ENCODE measurements at regions not wholly inside any gene's neighbourhood (a gene's known extent, or its start where the extent isn't known, plus 50 kb on each side); places are given as distances from the start of the nearest gene placed in this dataset.
"Not testable (repeated sequence)": the region's sequence is repeated elsewhere in the genome, so short reads cannot be mapped to it uniquely, and the experiment has no call there.

DNA sequence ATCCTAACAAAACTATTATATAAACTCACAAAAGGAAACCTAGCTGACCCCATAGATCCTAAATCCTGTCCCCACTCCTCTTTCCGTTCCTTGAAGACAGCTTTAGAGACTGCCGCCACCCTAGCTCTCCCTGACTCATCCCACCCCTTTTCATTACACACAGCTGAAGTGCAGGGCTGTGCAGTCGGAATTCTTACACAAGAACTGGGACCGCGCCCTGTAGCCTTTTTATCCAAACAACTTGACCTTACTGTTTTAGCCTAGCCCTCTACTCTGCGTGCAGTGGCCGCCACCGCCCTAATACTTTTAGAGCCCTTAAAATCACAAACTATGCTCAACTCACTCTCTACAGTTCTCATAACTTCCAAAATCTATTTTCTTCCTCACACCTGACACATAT, 264.0 kb downstream of the SMARCA2 start:
- in situ Hi-C loops (cut with MboI) (loop anchor here (10.0 kb wide), 1 partner anchor 1536 kb away; no protein-coding TSS in a partner anchor), intact Hi-C loops (cut with micrococcal nuclease; ENCODE audit: unreplicated experiment) (loop anchor here (10.0 kb wide), 1 partner anchor 1536 kb away; no protein-coding TSS in a partner anchor)
- H3K4me3 ChIP-seq; H3K9ac ChIP-seq (ENCODE audit: control insufficient read depth, insufficient read depth, low read length); H2AFZ ChIP-seq (ENCODE audit: control insufficient read depth, low read depth, low read length); ATAC-seq; FAIRE-seq; H3K79me2 ChIP-seq (ENCODE audit: control insufficient read depth, insufficient read depth, low read length); H4K20me1 ChIP-seq (ENCODE audit: control insufficient read depth, insufficient read depth); H3K9me3 ChIP-seq (replicated peaks; ENCODE audit: control insufficient read depth, insufficient read depth, low read length); CTCF ChIA-PET; RAD21 ChIA-PET (ENCODE audit: unreplicated experiment); H3K27me3 ChIP-seq (replicated peaks in 1 of 2; ENCODE audit: control insufficient read depth in 2 of 2, insufficient read depth in 2 of 2, low read length in 1 of 2); SMC1A ChIA-PET (ENCODE audit: uncharacterized antibody, unreplicated experiment); H3K4me2 ChIP-seq (ENCODE audit: control insufficient read depth, insufficient read depth); H3K36me3 ChIP-seq (ENCODE audit: control insufficient read depth in 2 of 2, insufficient read depth in 2 of 2, low read length in 1 of 2); H3K27ac ChIP-seq (ENCODE audit: control insufficient read depth, insufficient read depth); H3K4me1 ChIP-seq (ENCODE audit: control insufficient read depth, insufficient read depth, low read length); POLR2A ChIA-PET; DNase-seq (ENCODE audit: low read depth, low spot score); BruUV-seq (replicated peaks): not testable (repeated sequence)
- WGBS (ENCODE audit: insufficient coverage, insufficient replicate concordance, low lambda C conversion rate, missing lambda C conversion rate), result 56% methylated on average over 8 of the region's 8 CpGs

DNA sequence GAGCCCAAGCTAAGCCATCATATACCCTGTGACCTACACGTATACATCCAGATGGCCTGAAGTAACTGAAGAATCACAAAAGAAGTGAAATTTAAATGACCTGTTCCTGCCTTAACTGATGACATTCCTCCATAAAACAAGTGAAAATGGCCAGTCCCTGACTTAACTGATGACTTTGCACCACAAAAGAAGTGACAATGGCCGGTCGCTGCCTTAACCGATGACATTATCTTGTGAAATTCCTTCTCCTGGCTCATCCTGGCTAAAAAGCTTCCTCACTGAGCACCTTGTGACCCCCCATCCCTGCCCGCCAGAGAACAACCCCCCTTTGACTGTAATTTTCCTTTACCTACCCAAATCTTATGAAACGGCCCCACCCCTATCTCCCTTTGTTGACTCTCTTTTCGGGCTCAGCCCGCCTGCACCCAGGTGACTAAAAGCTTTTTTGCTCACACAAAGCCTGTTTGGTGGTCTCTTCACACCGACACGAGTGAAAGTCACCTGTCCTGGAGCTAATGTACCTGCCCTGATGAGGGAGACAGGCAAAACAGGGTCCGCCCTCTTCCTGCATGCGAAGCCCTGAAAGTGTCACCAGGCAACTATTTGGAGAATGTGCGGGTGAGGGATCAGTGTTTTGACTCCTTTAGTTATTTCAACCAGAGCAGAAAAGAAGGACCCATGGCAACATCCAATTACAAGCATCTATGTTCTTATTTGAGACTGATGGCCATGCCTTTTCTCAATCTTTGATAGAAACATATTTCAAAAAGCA, 266.1 kb downstream of the SMARCA2 start:
- WGBS (ENCODE audit: insufficient coverage, insufficient replicate concordance, low lambda C conversion rate, missing lambda C conversion rate), result 56% methylated on average over 13 of the region's 13 CpGs
- RAD21 ChIA-PET (ENCODE audit: unreplicated experiment), result no interaction called here

More for the DNA sequence above, 266.1 kb downstream of the SMARCA2 start:
- POLR2A ChIA-PET, result no interaction called here
- no peak overlapping the region for H3K4me2 ChIP-seq (ENCODE audit: control insufficient read depth, insufficient read depth)
- H3K4me1 ChIP-seq (ENCODE audit: control insufficient read depth, insufficient read depth, low read length), result no peaks in the 10 kb centered on the region
- H3K9ac ChIP-seq (ENCODE audit: control insufficient read depth, insufficient read depth, low read length), result no peak overlapping the region
- in situ Hi-C loops (cut with MboI), result no loop called here
- ATAC-seq (no peak), DNase-seq (ENCODE audit: low read depth, low spot score) (no peak), FAIRE-seq (no peak)
- no peaks in the 10 kb centered on the region for H3K27me3 ChIP-seq (replicated peaks in 1 of 2; ENCODE audit: control insufficient read depth in 2 of 2, insufficient read depth in 2 of 2, low read length in 1 of 2)
- H4K20me1 ChIP-seq (ENCODE audit: control insufficient read depth, insufficient read depth), result no peaks in the 10 kb centered on the region
- no peak overlapping the region for H3K4me3 ChIP-seq
- H3K79me2 ChIP-seq (ENCODE audit: control insufficient read depth, insufficient read depth, low read length), result no peaks in the 10 kb centered on the region
- CTCF ChIA-PET, result no interaction called here
- H2AFZ ChIP-seq (ENCODE audit: control insufficient read depth, low read depth, low read length), result no peak overlapping the region
- intact Hi-C loops (cut with micrococcal nuclease; ENCODE audit: unreplicated experiment), result no loop called here
- no peaks in the 10 kb centered on the region for H3K9me3 ChIP-seq (replicated peaks; ENCODE audit: control insufficient read depth, insufficient read depth, low read length)
- H3K36me3 ChIP-seq (ENCODE audit: control insufficient read depth in 2 of 2, insufficient read depth in 2 of 2, low read length in 1 of 2), result no peaks in the 10 kb centered on the region
- H3K27ac ChIP-seq (ENCODE audit: control insufficient read depth, insufficient read depth), result no peak overlapping the region
- TF ChIP-seq ZNF274 (IDR thresholded peaks at IDR 0.05; ENCODE audit: insufficient read depth, insufficient read length) (no peak), RCOR1 (conservative IDR thresholded peaks at IDR 0.05; ENCODE audit: low read depth, low read length) (no peak), CHD1 (IDR thresholded peaks at IDR 0.05; ENCODE audit: low read depth, low read length) (no peak), NBN (IDR thresholded peaks at IDR 0.05) (no peak), NR2C2 (IDR thresholded peaks at IDR 0.05; ENCODE audit: borderline replicate concordance, control insufficient read depth, insufficient read length, low read depth) (no peak), NFYA (IDR thresholded peaks at IDR 0.05; ENCODE audit: borderline replicate concordance, low read depth, low read length) (no peak)
- TF ChIP-seq, protein P1, sequence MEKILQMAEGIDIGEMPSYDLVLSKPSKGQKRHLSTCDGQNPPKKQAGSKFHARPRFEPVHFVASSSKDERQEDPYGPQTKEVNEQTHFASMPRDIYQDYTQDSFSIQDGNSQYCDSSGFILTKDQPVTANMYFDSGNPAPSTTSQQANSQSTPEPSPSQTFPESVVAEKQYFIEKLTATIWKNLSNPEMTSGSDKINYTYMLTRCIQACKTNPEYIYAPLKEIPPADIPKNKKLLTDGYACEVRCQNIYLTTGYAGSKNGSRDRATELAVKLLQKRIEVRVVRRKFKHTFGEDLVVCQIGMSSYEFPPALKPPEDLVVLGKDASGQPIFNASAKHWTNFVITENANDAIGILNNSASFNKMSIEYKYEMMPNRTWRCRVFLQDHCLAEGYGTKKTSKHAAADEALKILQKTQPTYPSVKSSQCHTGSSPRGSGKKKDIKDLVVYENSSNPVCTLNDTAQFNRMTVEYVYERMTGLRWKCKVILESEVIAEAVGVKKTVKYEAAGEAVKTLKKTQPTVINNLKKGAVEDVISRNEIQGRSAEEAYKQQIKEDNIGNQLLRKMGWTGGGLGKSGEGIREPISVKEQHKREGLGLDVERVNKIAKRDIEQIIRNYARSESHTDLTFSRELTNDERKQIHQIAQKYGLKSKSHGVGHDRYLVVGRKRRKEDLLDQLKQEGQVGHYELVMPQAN (conservative IDR thresholded peaks at IDR 0.05), result no peak
- TF ChIP-seq, protein P2, sequence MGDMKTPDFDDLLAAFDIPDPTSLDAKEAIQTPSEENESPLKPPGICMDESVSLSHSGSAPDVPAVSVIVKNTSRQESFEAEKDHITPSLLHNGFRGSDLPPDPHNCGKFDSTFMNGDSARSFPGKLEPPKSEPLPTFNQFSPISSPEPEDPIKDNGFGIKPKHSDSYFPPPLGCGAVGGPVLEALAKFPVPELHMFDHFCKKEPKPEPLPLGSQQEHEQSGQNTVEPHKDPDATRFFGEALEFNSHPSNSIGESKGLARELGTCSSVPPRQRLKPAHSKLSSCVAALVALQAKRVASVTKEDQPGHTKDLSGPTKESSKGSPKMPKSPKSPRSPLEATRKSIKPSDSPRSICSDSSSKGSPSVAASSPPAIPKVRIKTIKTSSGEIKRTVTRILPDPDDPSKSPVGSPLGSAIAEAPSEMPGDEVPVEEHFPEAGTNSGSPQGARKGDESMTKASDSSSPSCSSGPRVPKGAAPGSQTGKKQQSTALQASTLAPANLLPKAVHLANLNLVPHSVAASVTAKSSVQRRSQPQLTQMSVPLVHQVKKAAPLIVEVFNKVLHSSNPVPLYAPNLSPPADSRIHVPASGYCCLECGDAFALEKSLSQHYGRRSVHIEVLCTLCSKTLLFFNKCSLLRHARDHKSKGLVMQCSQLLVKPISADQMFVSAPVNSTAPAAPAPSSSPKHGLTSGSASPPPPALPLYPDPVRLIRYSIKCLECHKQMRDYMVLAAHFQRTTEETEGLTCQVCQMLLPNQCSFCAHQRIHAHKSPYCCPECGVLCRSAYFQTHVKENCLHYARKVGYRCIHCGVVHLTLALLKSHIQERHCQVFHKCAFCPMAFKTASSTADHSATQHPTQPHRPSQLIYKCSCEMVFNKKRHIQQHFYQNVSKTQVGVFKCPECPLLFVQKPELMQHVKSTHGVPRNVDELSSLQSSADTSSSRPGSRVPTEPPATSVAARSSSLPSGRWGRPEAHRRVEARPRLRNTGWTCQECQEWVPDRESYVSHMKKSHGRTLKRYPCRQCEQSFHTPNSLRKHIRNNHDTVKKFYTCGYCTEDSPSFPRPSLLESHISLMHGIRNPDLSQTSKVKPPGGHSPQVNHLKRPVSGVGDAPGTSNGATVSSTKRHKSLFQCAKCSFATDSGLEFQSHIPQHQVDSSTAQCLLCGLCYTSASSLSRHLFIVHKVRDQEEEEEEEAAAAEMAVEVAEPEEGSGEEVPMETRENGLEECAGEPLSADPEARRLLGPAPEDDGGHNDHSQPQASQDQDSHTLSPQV (IDR thresholded peaks at IDR 0.05), result no peak
- SMC1A ChIA-PET (ENCODE audit: uncharacterized antibody, unreplicated experiment), result no interaction called here
- BruUV-seq (replicated peaks), result no TSS peak
